SK-N-SH treated with all-trans-retinoic acid at 6 μM for 48 hours (cell line): ENCODE measurements at regions not wholly inside any gene's neighbourhood (a gene's known extent, or its start where the extent isn't known, plus 50 kb on each side); places are given as distances from the start of the nearest gene placed in this dataset.

Experiments used
- ATAC-seq: fragments of 200-7000 bp; cut with Tn5 transposase; 3 replicates; pipeline ENCODE4 v1.9.1; 2020; ENCODE audit warnings: mild to moderate bottlenecking, moderate library complexity
- BACH2 ChIP-seq: fragments of 250-450 bp; sonication (Bioruptor Pico); IDR thresholded peaks from 2 replicates; pipeline ENCODE4 v1.9.0; 2021; ENCODE audit warnings: mild to moderate bottlenecking, borderline replicate concordance
- CSDC2 ChIP-seq: fragments of 250-450 bp; sonication (Bioruptor Pico); IDR thresholded peaks from 2 replicates; pipeline ENCODE4 v1.5.0; 2020; ENCODE audit warnings: mild to moderate bottlenecking, moderate library complexity
- ESRRG ChIP-seq: fragments of 250-450 bp; sonication (Bioruptor Pico); IDR thresholded peaks from 2 replicates; pipeline ENCODE4 v1.6.1; 2021; ENCODE audit warnings: mild to moderate bottlenecking
- GLIS3 ChIP-seq: fragments of 250-450 bp; sonication (Bioruptor Pico); IDR thresholded peaks from 2 replicates; pipeline ENCODE4 v1.5.0; 2020; ENCODE audit warnings: mild to moderate bottlenecking, moderate library complexity
- ISL1 ChIP-seq: fragments of 250-450 bp; sonication (Bioruptor Pico); IDR thresholded peaks from 2 replicates; pipeline ENCODE4 v2.1.2; 2022; ENCODE audit warnings: mild to moderate bottlenecking, moderate library complexity
- PPARA ChIP-seq: fragments of 250-450 bp; sonication (Bioruptor Pico); IDR thresholded peaks from 2 replicates; pipeline ENCODE4 v1.5.0; 2020; ENCODE audit warnings: mild to moderate bottlenecking, borderline replicate concordance
- RARB ChIP-seq: fragments of 250-450 bp; sonication (Bioruptor Pico); IDR thresholded peaks from 2 replicates; pipeline ENCODE4 v1.8.0; 2021; ENCODE audit warnings: mild to moderate bottlenecking, moderate library complexity
- SNAI2 ChIP-seq: fragments of 250-450 bp; sonication (Bioruptor Pico); IDR thresholded peaks from 2 replicates; pipeline ENCODE4 v1.5.0; 2020; ENCODE audit warnings: mild to moderate bottlenecking, moderate library complexity
- TCF4 ChIP-seq: fragments of 250-450 bp; sonication (Bioruptor Pico); IDR thresholded peaks from 2 replicates; pipeline ENCODE4 v1.8.0; 2021; ENCODE audit warnings: mild to moderate bottlenecking, moderate library complexity, borderline replicate concordance
- TOX ChIP-seq: fragments of 250-450 bp; sonication (Bioruptor Pico); IDR thresholded peaks from 2 replicates; pipeline ENCODE4 v1.8.0; 2021; ENCODE audit warnings: mild to moderate bottlenecking, moderate library complexity, borderline replicate concordance
- ZC3H10 ChIP-seq: fragments of 250-450 bp; sonication (Bioruptor Pico); IDR thresholded peaks from 2 replicates; pipeline ENCODE4 v1.5.1; 2021; ENCODE audit warnings: mild to moderate bottlenecking, moderate library complexity
- ZFP3 ChIP-seq: fragments of 250-450 bp; sonication (Bioruptor Pico); IDR thresholded peaks from 2 replicates; pipeline ENCODE4 v1.5.0; 2020; ENCODE audit warnings: mild to moderate bottlenecking, moderate library complexity
- ZFP30 ChIP-seq: fragments of 450-650 bp; formaldehyde crosslinking; IDR thresholded peaks from 2 replicates; pipeline ENCODE4 v1.5.0; 2022; ENCODE audit warnings: mild to moderate bottlenecking, moderate library complexity
- ZNF565 ChIP-seq: fragments of 450-650 bp; formaldehyde crosslinking; conservative IDR thresholded peaks from 2 replicates; pipeline ENCODE4 v1.5.0; 2020; ENCODE audit warnings: low read depth, mild to moderate bottlenecking, moderate library complexity
- ZNF70 ChIP-seq: fragments of 450-650 bp; formaldehyde crosslinking; IDR thresholded peaks from 2 replicates; pipeline ENCODE4 v1.5.0; 2020; ENCODE audit warnings: mild to moderate bottlenecking, moderate library complexity
- ZNF8 ChIP-seq: fragments of 450-650 bp; formaldehyde crosslinking; IDR thresholded peaks from 2 replicates; pipeline ENCODE4 v1.5.0; 2020; ENCODE audit warnings: mild to moderate bottlenecking, moderate library complexity
- TF ChIP-seq, protein P1 (sequence below): fragments of 250-450 bp; sonication (Bioruptor Pico); IDR thresholded peaks from 2 replicates; pipeline ENCODE4 v1.5.0; 2020; ENCODE audit warnings: mild to moderate bottlenecking, moderate library complexity
- TF ChIP-seq, protein P2 (sequence below): fragments of 250-450 bp; sonication (Bioruptor Pico); IDR thresholded peaks from 2 replicates; pipeline ENCODE4 v1.5.1; 2020; ENCODE audit warnings: low read depth, mild to moderate bottlenecking, moderate library complexity
- TF ChIP-seq, protein P3 (sequence below): fragments of 250-450 bp; sonication (Bioruptor Pico); IDR thresholded peaks from 2 replicates; pipeline ENCODE4 v1.8.0; 2020; ENCODE audit warnings: mild to moderate bottlenecking, moderate library complexity, borderline replicate concordance
- TF ChIP-seq, protein P4 (sequence below): fragments of 250-450 bp; sonication (Bioruptor Pico); IDR thresholded peaks from 2 replicates; pipeline ENCODE4 v1.8.0; 2021; ENCODE audit warnings: low read depth, mild to moderate bottlenecking, moderate library complexity, borderline replicate concordance

DNA sequence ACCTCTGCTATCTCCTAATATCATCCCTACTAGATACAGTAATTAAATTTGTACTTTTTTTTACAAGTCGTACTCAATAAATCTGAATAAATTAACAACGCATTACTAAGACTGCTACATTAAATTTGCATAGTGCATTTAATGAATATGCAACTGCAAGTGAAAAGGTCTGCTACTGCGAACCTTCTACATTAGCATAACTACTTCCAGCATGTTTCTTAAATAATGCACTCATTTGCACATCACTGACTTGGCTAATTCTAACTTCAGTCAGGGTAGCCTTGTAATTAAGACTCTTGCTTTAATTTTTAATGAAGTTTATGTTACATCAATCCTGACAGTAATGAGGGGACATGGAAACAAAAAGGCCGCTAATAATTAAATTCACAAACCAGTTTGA lies 98.9 kb upstream of the FOXB1 start:
- no peak for ATAC-seq
- TF ChIP-seq ZFP30 (CRISPR knock-in tag), result no peak
- no peak for TF ChIP-seq TOX (CRISPR knock-in tag)
- TF ChIP-seq RARB (CRISPR knock-in tag), result no peak
- TF ChIP-seq, protein P1, sequence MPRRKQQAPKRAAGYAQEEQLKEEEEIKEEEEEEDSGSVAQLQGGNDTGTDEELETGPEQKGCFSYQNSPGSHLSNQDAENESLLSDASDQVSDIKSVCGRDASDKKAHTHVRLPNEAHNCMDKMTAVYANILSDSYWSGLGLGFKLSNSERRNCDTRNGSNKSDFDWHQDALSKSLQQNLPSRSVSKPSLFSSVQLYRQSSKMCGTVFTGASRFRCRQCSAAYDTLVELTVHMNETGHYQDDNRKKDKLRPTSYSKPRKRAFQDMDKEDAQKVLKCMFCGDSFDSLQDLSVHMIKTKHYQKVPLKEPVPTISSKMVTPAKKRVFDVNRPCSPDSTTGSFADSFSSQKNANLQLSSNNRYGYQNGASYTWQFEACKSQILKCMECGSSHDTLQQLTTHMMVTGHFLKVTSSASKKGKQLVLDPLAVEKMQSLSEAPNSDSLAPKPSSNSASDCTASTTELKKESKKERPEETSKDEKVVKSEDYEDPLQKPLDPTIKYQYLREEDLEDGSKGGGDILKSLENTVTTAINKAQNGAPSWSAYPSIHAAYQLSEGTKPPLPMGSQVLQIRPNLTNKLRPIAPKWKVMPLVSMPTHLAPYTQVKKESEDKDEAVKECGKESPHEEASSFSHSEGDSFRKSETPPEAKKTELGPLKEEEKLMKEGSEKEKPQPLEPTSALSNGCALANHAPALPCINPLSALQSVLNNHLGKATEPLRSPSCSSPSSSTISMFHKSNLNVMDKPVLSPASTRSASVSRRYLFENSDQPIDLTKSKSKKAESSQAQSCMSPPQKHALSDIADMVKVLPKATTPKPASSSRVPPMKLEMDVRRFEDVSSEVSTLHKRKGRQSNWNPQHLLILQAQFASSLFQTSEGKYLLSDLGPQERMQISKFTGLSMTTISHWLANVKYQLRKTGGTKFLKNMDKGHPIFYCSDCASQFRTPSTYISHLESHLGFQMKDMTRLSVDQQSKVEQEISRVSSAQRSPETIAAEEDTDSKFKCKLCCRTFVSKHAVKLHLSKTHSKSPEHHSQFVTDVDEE, result no peak
- no peak for TF ChIP-seq PPARA (CRISPR knock-in tag)
- TF ChIP-seq ZNF8, result no peak
- TF ChIP-seq BACH2 (CRISPR knock-in tag), result no peak
- no peak for TF ChIP-seq ZNF565 (CRISPR knock-in tag)
- TF ChIP-seq, protein P2, sequence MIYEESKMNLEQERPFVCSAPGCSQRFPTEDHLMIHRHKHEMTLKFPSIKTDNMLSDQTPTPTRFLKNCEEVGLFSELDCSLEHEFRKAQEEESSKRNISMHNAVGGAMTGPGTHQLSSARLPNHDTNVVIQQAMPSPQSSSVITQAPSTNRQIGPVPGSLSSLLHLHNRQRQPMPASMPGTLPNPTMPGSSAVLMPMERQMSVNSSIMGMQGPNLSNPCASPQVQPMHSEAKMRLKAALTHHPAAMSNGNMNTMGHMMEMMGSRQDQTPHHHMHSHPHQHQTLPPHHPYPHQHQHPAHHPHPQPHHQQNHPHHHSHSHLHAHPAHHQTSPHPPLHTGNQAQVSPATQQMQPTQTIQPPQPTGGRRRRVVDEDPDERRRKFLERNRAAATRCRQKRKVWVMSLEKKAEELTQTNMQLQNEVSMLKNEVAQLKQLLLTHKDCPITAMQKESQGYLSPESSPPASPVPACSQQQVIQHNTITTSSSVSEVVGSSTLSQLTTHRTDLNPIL (CRISPR knock-in tag), result no peak
- no peak for TF ChIP-seq ZFP3
- TF ChIP-seq GLIS3, result no peak
- no peak for TF ChIP-seq ESRRG (CRISPR knock-in tag)
- no peak for TF ChIP-seq ZC3H10
- TF ChIP-seq, protein P3, sequence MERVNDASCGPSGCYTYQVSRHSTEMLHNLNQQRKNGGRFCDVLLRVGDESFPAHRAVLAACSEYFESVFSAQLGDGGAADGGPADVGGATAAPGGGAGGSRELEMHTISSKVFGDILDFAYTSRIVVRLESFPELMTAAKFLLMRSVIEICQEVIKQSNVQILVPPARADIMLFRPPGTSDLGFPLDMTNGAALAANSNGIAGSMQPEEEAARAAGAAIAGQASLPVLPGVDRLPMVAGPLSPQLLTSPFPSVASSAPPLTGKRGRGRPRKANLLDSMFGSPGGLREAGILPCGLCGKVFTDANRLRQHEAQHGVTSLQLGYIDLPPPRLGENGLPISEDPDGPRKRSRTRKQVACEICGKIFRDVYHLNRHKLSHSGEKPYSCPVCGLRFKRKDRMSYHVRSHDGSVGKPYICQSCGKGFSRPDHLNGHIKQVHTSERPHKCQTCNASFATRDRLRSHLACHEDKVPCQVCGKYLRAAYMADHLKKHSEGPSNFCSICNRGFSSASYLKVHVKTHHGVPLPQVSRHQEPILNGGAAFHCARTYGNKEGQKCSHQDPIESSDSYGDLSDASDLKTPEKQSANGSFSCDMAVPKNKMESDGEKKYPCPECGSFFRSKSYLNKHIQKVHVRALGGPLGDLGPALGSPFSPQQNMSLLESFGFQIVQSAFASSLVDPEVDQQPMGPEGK (CRISPR knock-in tag), result no peak
- TF ChIP-seq TCF4, result no peak
- no peak for TF ChIP-seq SNAI2
- TF ChIP-seq CSDC2, result no peak

DNA sequence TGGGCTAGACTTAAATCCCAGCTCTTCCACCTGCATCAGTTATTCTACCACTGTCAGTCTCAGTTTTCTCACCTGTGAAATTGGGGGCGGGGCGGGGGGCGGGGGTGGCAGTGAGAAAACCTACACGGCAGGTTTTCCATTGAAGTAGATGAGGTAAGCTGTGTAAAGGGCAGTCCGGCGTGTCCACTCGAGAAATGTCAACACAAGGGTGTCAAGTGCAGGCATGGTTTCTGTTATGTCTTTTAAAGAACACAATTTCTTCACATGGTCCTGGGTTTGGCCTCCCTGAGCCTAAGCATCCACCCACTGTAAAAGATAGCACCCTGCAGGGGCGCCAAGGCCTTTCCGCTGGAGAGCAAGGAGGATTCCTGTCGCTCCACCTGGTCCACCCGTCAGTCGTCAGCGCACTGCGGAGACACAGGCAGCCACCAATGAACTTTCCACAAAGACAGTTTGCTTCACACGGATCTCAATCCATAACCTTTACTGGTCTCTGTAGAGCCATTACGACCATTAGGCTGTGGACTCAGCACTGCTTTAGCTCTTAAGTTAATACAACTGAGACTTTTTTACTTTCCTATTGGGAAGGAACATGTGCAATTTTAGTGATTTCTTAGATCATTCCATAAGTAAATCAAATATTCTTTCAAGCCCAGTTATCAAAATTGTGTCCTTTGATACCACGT lies 99.5 kb upstream of the FOXB1 start:
- ATAC-seq, result no peak
- TF ChIP-seq TOX (CRISPR knock-in tag) (no peak), ZNF70 (CRISPR knock-in tag) (no peak), ZNF8 (no peak), TCF4 (no peak), GLIS3 (no peak), ISL1 (CRISPR knock-in tag) (no peak), ZFP30 (CRISPR knock-in tag) (no peak), ZFP3 (no peak), SNAI2 (no peak)
- TF ChIP-seq, protein P3 (CRISPR knock-in tag), result no peak
- TF ChIP-seq, protein P4, sequence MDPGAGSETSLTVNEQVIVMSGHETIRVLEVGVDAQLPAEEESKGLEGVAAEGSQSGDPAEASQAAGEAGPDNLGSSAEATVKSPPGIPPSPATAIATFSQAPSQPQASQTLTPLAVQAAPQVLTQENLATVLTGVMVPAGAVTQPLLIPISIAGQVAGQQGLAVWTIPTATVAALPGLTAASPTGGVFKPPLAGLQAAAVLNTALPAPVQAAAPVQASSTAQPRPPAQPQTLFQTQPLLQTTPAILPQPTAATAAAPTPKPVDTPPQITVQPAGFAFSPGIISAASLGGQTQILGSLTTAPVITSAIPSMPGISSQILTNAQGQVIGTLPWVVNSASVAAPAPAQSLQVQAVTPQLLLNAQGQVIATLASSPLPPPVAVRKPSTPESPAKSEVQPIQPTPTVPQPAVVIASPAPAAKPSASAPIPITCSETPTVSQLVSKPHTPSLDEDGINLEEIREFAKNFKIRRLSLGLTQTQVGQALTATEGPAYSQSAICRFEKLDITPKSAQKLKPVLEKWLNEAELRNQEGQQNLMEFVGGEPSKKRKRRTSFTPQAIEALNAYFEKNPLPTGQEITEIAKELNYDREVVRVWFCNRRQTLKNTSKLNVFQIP (CRISPR knock-in tag), result no peak
- TF ChIP-seq, protein P2 (CRISPR knock-in tag), result no peak
